ENCODE measurements at regions not wholly inside any gene's neighbourhood (a gene's known extent, or its start where the extent isn't known, plus 50 kb on each side); places are given as distances from the start of the nearest gene placed in this dataset.

DNA sequence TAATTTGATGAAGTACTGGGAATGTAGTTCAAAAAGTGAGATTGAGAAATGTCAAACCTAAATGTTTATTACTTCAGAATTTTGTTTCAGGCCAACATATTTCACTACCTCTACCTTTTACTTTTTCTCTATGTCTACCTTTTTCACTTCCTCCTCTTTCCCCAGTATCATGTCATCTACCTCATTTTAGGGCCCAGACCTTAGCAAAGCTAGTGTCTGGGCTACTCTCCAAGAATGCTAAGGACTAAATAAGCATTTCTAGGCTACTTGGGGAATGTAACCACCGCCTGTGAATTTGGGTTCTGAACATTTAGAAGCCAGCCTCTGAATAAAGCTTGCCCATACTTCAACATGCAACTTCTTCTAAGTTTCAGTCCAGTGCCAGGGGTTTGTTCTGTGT lies 330.4 kb downstream of the SLC4A3 start:
- peaks cover 21% of the 10 kb centered on the region for H3K9me3 Mint-ChIP-seq
- TF ChIP-seq IRF2 (CRISPR knock-in tag; IDR thresholded peaks at IDR 0.05; ENCODE audit: borderline replicate concordance, low read depth) = no peak
- TF ChIP-seq ZNF121 (CRISPR knock-in tag; IDR thresholded peaks at IDR 0.05) = no peak
- TF ChIP-seq, protein P1, sequence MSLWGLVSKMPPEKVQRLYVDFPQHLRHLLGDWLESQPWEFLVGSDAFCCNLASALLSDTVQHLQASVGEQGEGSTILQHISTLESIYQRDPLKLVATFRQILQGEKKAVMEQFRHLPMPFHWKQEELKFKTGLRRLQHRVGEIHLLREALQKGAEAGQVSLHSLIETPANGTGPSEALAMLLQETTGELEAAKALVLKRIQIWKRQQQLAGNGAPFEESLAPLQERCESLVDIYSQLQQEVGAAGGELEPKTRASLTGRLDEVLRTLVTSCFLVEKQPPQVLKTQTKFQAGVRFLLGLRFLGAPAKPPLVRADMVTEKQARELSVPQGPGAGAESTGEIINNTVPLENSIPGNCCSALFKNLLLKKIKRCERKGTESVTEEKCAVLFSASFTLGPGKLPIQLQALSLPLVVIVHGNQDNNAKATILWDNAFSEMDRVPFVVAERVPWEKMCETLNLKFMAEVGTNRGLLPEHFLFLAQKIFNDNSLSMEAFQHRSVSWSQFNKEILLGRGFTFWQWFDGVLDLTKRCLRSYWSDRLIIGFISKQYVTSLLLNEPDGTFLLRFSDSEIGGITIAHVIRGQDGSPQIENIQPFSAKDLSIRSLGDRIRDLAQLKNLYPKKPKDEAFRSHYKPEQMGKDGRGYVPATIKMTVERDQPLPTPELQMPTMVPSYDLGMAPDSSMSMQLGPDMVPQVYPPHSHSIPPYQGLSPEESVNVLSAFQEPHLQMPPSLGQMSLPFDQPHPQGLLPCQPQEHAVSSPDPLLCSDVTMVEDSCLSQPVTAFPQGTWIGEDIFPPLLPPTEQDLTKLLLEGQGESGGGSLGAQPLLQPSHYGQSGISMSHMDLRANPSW (CRISPR knock-in tag; conservative IDR thresholded peaks at IDR 0.05; ENCODE audit: low read depth) = no peak
- TF ChIP-seq HMGA2 (CRISPR knock-in tag; IDR thresholded peaks at IDR 0.05) = no peak
- no peak for TF ChIP-seq FOXJ3 (CRISPR knock-in tag; IDR thresholded peaks at IDR 0.05; ENCODE audit: borderline replicate concordance)
- TF ChIP-seq, protein P2, sequence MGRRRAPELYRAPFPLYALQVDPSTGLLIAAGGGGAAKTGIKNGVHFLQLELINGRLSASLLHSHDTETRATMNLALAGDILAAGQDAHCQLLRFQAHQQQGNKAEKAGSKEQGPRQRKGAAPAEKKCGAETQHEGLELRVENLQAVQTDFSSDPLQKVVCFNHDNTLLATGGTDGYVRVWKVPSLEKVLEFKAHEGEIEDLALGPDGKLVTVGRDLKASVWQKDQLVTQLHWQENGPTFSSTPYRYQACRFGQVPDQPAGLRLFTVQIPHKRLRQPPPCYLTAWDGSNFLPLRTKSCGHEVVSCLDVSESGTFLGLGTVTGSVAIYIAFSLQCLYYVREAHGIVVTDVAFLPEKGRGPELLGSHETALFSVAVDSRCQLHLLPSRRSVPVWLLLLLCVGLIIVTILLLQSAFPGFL (CRISPR knock-in tag; IDR thresholded peaks at IDR 0.05; ENCODE audit: borderline replicate concordance) = no peak
- no peak for TF ChIP-seq GTF2I (CRISPR knock-in tag; conservative IDR thresholded peaks at IDR 0.05)
- TF ChIP-seq PRRX2 (CRISPR knock-in tag; IDR thresholded peaks at IDR 0.05) = no peak
- TF ChIP-seq ELF4 (CRISPR knock-in tag; IDR thresholded peaks at IDR 0.05; ENCODE audit: low read depth) = no peak
- no peak for TF ChIP-seq FOXK1 (CRISPR knock-in tag; IDR thresholded peaks at IDR 0.05)
- no peak for TF ChIP-seq ZNF263 (CRISPR knock-in tag; IDR thresholded peaks at IDR 0.05; ENCODE audit: low read depth)
- TF ChIP-seq TP53 (CRISPR knock-in tag; IDR thresholded peaks at IDR 0.05) = no peak
- TF ChIP-seq TEAD4 (CRISPR knock-in tag; IDR thresholded peaks at IDR 0.05) = no peak
- no peak for TF ChIP-seq EMX1 (CRISPR knock-in tag; IDR thresholded peaks at IDR 0.05)
- POLR2A ChIA-PET = no interaction called here

DNA sequence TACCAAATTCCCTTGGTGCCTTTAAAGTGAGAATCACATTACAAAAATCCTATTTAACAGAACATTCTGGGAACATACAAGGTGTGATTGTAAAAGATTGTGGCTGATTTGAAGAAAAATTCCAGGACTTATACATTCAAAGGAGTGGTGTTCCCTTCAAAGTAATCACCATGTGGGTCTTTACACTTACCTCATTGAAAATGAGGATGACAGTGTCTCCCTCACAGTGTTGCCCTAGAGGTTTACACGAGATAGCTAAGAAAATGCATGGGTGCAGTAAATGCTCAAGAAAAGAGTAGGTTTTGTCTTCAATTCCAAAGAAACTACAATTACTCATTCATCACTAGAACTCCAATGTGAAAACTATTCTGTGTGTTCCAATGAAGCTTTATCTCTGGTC lies 331.5 kb downstream of the SLC4A3 start:
- peaks cover 16% of the 10 kb centered on the region for H3K9me3 Mint-ChIP-seq
- TF ChIP-seq RELA (CRISPR knock-in tag; IDR thresholded peaks at IDR 0.05; ENCODE audit: borderline replicate concordance) = no peak
- H3K36me3 Mint-ChIP-seq = peaks cover 3% of the 10 kb centered on the region; the same call in 1 of the 2 replicates
- peaks cover 35% of the 10 kb centered on the region for H3K27me3 Mint-ChIP-seq (ENCODE audit: low read depth)
- POLR2A ChIA-PET = no interaction called here
- CTCF ChIA-PET = no interaction called here
- ATAC-seq = no peak
- no peak for DNase-seq (ENCODE audit: low spot score)
- no peak overlapping the region for H3K4me3 Mint-ChIP-seq
- H3K27ac Mint-ChIP-seq = no peak overlapping the region
- peaks cover 28% of the 10 kb centered on the region for H3K4me1 Mint-ChIP-seq

More for the DNA sequence above, 330.4 kb downstream of the SLC4A3 start:
- ATAC-seq (no peak), DNase-seq (ENCODE audit: low spot score) (no peak)
- Mint-ChIP-seq H3K36me3 (peaks cover 6% of the 10 kb centered on the region), H3K4me1 (peaks cover 24% of the 10 kb centered on the region), H3K27ac (no peak overlapping the region), H3K4me3 (no peak overlapping the region), H3K27me3 (ENCODE audit: low read depth) (peaks cover 24% of the 10 kb centered on the region)
- CTCF ChIA-PET = no interaction called here

DNA sequence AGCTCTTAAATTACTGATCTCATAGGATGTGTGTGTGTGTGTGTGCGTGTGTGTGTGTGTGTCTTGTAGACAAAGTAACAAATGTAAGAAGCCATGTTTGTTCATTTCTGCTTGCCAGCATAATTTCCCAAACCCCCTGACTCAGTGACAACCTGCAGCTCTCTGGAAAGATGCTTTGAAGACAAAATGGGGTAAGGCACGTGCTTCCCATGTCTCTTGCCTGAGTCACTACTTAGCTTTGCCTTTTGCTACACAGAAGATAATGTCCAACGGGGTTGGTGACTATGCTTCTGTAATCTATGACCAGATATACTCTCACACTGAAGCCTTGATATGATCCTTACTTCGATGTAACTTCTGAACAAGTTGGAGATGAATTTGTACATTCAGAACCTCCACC lies 332.0 kb downstream of the SLC4A3 start:
- Mint-ChIP-seq H3K4me3 (no peak overlapping the region), H3K9me3 (peaks cover 12% of the 10 kb centered on the region), H3K36me3 (peaks cover 3% of the 10 kb centered on the region; the same call in 1 of the 2 replicates), H3K4me1 (peaks cover 33% of the 10 kb centered on the region), H3K27me3 (ENCODE audit: low read depth) (peaks cover 40% of the 10 kb centered on the region), H3K27ac (no peak overlapping the region)
- ATAC-seq (no peak), DNase-seq (ENCODE audit: low spot score) (no peak)
- CTCF ChIA-PET = interaction anchor here (1.7 kb wide), 1 partner anchor 222 kb away, joined by 5 read pairs; no protein-coding TSS in a partner anchor
- POLR2A ChIA-PET = no interaction called here
- TF ChIP-seq ZNF396 (CRISPR knock-in tag; IDR thresholded peaks at IDR 0.05; ENCODE audit: borderline replicate concordance) (no peak), ZNF671 (CRISPR knock-in tag; IDR thresholded peaks at IDR 0.05) (no peak), ZNF263 (CRISPR knock-in tag; IDR thresholded peaks at IDR 0.05; ENCODE audit: low read depth) (no peak), SP1 (CRISPR knock-in tag; conservative IDR thresholded peaks at IDR 0.05) (no peak), NR1H2 (CRISPR knock-in tag; IDR thresholded peaks at IDR 0.05) (no peak), IRF2 (CRISPR knock-in tag; IDR thresholded peaks at IDR 0.05; ENCODE audit: borderline replicate concordance, low read depth) (no peak), CREB1 (CRISPR knock-in tag; IDR thresholded peaks at IDR 0.05) (no peak)
- TF ChIP-seq, protein P3, sequence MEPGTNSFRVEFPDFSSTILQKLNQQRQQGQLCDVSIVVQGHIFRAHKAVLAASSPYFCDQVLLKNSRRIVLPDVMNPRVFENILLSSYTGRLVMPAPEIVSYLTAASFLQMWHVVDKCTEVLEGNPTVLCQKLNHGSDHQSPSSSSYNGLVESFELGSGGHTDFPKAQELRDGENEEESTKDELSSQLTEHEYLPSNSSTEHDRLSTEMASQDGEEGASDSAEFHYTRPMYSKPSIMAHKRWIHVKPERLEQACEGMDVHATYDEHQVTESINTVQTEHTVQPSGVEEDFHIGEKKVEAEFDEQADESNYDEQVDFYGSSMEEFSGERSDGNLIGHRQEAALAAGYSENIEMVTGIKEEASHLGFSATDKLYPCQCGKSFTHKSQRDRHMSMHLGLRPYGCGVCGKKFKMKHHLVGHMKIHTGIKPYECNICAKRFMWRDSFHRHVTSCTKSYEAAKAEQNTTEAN (CRISPR knock-in tag; IDR thresholded peaks at IDR 0.05) = no peak
- TF ChIP-seq, protein P4, sequence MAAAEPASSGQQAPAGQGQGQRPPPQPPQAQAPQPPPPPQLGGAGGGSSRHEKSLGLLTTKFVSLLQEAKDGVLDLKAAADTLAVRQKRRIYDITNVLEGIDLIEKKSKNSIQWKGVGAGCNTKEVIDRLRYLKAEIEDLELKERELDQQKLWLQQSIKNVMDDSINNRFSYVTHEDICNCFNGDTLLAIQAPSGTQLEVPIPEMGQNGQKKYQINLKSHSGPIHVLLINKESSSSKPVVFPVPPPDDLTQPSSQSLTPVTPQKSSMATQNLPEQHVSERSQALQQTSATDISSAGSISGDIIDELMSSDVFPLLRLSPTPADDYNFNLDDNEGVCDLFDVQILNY (CRISPR knock-in tag; IDR thresholded peaks at IDR 0.05) = no peak
- TF ChIP-seq, protein P5, sequence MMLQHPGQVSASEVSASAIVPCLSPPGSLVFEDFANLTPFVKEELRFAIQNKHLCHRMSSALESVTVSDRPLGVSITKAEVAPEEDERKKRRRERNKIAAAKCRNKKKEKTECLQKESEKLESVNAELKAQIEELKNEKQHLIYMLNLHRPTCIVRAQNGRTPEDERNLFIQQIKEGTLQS (CRISPR knock-in tag; conservative IDR thresholded peaks at IDR 0.05) = no peak
- TF ChIP-seq, protein P6, sequence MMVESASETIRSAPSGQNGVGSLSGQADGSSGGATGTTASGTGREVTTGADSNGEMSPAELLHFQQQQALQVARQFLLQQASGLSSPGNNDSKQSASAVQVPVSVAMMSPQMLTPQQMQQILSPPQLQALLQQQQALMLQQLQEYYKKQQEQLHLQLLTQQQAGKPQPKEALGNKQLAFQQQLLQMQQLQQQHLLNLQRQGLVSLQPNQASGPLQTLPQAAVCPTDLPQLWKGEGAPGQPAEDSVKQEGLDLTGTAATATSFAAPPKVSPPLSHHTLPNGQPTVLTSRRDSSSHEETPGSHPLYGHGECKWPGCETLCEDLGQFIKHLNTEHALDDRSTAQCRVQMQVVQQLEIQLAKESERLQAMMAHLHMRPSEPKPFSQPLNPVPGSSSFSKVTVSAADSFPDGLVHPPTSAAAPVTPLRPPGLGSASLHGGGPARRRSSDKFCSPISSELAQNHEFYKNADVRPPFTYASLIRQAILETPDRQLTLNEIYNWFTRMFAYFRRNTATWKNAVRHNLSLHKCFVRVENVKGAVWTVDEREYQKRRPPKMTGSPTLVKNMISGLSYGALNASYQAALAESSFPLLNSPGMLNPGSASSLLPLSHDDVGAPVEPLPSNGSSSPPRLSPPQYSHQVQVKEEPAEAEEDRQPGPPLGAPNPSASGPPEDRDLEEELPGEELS (CRISPR knock-in tag; IDR thresholded peaks at IDR 0.05) = no peak

All from WTC11 (cell line).